Body of pancreas (tissue), 4 donors: ENCODE measurements at regions not wholly inside any gene's neighbourhood (a gene's known extent, or its start where the extent isn't known, plus 50 kb on each side); places are given as distances from the start of the nearest gene placed in this dataset.

Experiments used
- POLR2A ChIP-seq, 3 donors: fragments of 450-650 bp; IDR thresholded peaks; one replicate each; pipeline ENCODE4 v1.6.1; 2016; ENCODE audit warnings: antibody characterized with exemption in 3 of 3, mild to moderate bottlenecking in 2 of 3
- TF ChIP-seq, protein P1 (sequence below), 7 experiments: fragments of 450-650 bp in 4 of 7; fragments of 200-600 bp in 3 of 7; sonication (generic) in 3 of 7; IDR thresholded peaks; one replicate each; pipeline ENCODE4 v1.5.1; 2016 to 2019; ENCODE audit warnings: antibody characterized with exemption in 7 of 7

DNA sequence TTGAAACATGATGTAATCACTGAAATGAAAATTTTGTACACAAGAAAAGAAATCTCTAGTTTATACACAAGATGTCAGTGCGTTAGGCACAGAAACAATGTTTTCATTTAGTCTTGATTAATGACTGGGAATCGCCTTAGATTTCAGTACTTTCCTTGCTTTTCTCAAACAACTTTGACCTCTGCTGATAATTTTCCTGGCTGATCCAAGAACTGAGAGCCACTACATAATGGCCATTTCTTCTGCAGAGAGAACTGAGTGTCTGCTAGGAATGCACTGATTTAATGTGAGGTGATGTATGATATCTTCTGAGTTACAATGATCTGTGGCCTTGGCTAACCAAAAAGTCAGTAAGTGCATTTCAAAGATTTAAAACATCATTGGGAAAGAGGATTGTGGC is 308.1 kb downstream of the CTH start:
- TF ChIP-seq, protein P1, sequence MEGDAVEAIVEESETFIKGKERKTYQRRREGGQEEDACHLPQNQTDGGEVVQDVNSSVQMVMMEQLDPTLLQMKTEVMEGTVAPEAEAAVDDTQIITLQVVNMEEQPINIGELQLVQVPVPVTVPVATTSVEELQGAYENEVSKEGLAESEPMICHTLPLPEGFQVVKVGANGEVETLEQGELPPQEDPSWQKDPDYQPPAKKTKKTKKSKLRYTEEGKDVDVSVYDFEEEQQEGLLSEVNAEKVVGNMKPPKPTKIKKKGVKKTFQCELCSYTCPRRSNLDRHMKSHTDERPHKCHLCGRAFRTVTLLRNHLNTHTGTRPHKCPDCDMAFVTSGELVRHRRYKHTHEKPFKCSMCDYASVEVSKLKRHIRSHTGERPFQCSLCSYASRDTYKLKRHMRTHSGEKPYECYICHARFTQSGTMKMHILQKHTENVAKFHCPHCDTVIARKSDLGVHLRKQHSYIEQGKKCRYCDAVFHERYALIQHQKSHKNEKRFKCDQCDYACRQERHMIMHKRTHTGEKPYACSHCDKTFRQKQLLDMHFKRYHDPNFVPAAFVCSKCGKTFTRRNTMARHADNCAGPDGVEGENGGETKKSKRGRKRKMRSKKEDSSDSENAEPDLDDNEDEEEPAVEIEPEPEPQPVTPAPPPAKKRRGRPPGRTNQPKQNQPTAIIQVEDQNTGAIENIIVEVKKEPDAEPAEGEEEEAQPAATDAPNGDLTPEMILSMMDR (IDR thresholded peaks at IDR 0.05), result no peak
- TF ChIP-seq POLR2A (IDR thresholded peaks at IDR 0.05), result no peak
